HL-60 (cell line): ENCODE measurements at regions not wholly inside any gene's neighbourhood (a gene's known extent, or its start where the extent isn't known, plus 50 kb on each side); places are given as distances from the start of the nearest gene placed in this dataset.

ENCODE experiments used
- GABPA ChIP-seq: IDR thresholded peaks from 2 replicates; pipeline ENCODE4 v1.6.1; 2012; ENCODE audit warnings: low read depth
- POLR2AphosphoS5 ChIP-seq: IDR thresholded peaks from 2 replicates; pipeline ENCODE4 v1.6.1; 2012; ENCODE audit warnings: low read depth
- SPI1 ChIP-seq: IDR thresholded peaks from 2 replicates; pipeline ENCODE4 v1.6.1; 2012; ENCODE audit warnings: low read depth, mild to moderate bottlenecking, borderline replicate concordance
- TF ChIP-seq, protein P1 (sequence below): IDR thresholded peaks from one replicate; pipeline ENCODE4 v1.5.1; 2011; ENCODE audit warnings: low read length, control low read depth, inconsistent platforms; ENCODE audit not compliant: insufficient read depth
- TF ChIP-seq, protein P2 (sequence below): IDR thresholded peaks from 2 replicates; pipeline ENCODE4 v1.6.1; 2012; ENCODE audit warnings: low read depth; ENCODE audit not compliant: insufficient replicate concordance

DNA sequence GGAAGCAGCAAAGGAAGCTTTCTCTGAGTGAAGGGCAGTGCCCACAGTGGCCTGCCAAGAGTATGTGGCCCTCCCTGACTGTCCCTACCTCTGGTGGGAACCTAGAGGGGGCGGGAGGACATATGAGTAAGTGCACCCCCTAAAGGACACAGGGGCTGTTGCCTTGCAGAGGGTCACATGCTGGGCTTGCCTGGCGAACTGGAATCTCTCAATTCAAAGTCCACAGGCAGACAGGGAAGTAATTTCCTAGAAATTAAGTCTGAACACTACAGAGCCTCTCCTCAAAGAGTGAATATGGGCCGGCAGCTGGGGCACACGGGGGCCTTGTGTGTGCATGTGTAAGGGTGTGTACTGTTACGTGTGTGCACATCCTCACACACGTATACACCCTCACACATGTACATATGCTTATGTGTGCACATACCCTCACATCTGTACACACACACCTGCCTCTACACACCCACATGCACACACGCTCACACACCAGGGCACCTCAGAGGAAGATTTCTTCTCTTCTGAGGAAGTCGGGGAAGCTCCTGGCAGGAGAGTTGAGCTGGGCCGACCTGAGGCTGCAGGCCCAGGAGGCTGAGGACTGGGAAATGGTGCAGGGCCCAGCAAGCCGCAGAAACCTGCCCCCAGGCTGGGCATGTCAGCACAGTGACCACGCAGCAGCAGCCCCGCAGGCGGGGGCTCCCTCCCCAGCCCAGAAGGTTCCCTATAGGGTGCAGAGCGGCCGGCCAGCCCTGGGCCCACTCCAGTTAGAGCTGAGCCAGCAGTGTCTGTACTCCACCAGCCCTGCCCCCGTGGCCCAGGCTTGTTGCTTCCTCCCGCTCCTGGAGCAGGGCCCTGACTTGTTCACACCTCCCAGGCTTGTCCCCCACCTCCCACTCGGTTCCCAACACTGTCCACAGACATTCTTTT lies 77.4 kb upstream of the TAF1B start:
- TF ChIP-seq, protein P1, sequence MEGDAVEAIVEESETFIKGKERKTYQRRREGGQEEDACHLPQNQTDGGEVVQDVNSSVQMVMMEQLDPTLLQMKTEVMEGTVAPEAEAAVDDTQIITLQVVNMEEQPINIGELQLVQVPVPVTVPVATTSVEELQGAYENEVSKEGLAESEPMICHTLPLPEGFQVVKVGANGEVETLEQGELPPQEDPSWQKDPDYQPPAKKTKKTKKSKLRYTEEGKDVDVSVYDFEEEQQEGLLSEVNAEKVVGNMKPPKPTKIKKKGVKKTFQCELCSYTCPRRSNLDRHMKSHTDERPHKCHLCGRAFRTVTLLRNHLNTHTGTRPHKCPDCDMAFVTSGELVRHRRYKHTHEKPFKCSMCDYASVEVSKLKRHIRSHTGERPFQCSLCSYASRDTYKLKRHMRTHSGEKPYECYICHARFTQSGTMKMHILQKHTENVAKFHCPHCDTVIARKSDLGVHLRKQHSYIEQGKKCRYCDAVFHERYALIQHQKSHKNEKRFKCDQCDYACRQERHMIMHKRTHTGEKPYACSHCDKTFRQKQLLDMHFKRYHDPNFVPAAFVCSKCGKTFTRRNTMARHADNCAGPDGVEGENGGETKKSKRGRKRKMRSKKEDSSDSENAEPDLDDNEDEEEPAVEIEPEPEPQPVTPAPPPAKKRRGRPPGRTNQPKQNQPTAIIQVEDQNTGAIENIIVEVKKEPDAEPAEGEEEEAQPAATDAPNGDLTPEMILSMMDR = no peak
- TF ChIP-seq, protein P2, sequence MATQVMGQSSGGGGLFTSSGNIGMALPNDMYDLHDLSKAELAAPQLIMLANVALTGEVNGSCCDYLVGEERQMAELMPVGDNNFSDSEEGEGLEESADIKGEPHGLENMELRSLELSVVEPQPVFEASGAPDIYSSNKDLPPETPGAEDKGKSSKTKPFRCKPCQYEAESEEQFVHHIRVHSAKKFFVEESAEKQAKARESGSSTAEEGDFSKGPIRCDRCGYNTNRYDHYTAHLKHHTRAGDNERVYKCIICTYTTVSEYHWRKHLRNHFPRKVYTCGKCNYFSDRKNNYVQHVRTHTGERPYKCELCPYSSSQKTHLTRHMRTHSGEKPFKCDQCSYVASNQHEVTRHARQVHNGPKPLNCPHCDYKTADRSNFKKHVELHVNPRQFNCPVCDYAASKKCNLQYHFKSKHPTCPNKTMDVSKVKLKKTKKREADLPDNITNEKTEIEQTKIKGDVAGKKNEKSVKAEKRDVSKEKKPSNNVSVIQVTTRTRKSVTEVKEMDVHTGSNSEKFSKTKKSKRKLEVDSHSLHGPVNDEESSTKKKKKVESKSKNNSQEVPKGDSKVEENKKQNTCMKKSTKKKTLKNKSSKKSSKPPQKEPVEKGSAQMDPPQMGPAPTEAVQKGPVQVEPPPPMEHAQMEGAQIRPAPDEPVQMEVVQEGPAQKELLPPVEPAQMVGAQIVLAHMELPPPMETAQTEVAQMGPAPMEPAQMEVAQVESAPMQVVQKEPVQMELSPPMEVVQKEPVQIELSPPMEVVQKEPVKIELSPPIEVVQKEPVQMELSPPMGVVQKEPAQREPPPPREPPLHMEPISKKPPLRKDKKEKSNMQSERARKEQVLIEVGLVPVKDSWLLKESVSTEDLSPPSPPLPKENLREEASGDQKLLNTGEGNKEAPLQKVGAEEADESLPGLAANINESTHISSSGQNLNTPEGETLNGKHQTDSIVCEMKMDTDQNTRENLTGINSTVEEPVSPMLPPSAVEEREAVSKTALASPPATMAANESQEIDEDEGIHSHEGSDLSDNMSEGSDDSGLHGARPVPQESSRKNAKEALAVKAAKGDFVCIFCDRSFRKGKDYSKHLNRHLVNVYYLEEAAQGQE = no peak
- TF ChIP-seq SPI1 = no peak
- no peak for TF ChIP-seq POLR2AphosphoS5
- TF ChIP-seq GABPA = no peak
